ENCODE measurements at regions not wholly inside any gene's neighbourhood (a gene's known extent, or its start where the extent isn't known, plus 50 kb on each side); places are given as distances from the start of the nearest gene placed in this dataset.

DNA sequence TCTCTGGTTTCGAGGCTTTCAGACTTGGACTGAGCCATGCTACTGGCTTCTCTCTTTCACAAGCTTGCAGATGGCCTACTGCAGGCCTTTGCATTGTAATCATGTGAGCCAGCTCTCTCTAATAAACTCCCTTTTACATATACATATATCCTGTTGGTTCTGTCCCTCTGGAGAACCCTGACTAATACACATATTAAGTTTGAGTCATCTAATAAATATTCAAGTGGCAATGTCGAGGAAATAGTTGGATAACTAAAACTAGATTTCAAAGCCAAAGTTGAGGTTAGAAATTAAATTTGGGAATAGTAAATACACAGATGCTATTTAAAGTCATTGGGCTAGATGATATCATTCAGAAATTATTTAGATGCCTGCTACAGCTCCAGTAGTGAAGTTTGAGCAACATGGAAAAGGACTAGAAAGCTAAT is 1343.4 kb downstream of the GRIK2 start:
- TF ChIP-seq, protein P1, sequence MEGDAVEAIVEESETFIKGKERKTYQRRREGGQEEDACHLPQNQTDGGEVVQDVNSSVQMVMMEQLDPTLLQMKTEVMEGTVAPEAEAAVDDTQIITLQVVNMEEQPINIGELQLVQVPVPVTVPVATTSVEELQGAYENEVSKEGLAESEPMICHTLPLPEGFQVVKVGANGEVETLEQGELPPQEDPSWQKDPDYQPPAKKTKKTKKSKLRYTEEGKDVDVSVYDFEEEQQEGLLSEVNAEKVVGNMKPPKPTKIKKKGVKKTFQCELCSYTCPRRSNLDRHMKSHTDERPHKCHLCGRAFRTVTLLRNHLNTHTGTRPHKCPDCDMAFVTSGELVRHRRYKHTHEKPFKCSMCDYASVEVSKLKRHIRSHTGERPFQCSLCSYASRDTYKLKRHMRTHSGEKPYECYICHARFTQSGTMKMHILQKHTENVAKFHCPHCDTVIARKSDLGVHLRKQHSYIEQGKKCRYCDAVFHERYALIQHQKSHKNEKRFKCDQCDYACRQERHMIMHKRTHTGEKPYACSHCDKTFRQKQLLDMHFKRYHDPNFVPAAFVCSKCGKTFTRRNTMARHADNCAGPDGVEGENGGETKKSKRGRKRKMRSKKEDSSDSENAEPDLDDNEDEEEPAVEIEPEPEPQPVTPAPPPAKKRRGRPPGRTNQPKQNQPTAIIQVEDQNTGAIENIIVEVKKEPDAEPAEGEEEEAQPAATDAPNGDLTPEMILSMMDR (IDR thresholded peaks at IDR 0.05; ENCODE audit: control extremely low read depth in 1 of 3, insufficient read depth in 1 of 3, low read depth in 1 of 3, low read length in 3 of 3) = no peak
- TF ChIP-seq CTBP2 (IDR thresholded peaks at IDR 0.05; ENCODE audit: borderline replicate concordance, insufficient read depth, insufficient read length, low read length) (no peak), CBX8 (IDR thresholded peaks at IDR 0.05; ENCODE audit: borderline replicate concordance, low read depth, low read length) (no peak), JUND (IDR thresholded peaks at IDR 0.05; ENCODE audit: low read length) (no peak), RNF2 (IDR thresholded peaks at IDR 0.05; ENCODE audit: borderline replicate concordance, low read depth, low read length, missing control alignments, poor library complexity, severe bottlenecking) (no peak), HDAC6 (IDR thresholded peaks at IDR 0.05; ENCODE audit: low read depth, low read length) (no peak), CHD1 (IDR thresholded peaks at IDR 0.05; ENCODE audit: low read depth, low read length) (no peak), POLR2A (IDR thresholded peaks at IDR 0.05; ENCODE audit: control extremely low read depth in 1 of 2, low read depth in 2 of 2, low read length in 2 of 2) (no peak), RFX5 (IDR thresholded peaks at IDR 0.05; ENCODE audit: borderline replicate concordance, low read depth, low read length) (no peak), HDAC2 (IDR thresholded peaks at IDR 0.05; ENCODE audit: borderline replicate concordance in 1 of 2, low read depth in 2 of 2, low read length in 2 of 2) (no peak), TCF12 (IDR thresholded peaks at IDR 0.05; ENCODE audit: low read depth, low read length) (no peak), SP1 (IDR thresholded peaks at IDR 0.05; ENCODE audit: low read depth, low read length) (no peak), SP4 (IDR thresholded peaks at IDR 0.05; ENCODE audit: low read length) (no peak)

Measured in H1 (cell line).